GM19463 (cell line): ENCODE measurements at regions not wholly inside any gene's neighbourhood (a gene's known extent, or its start where the extent isn't known, plus 50 kb on each side); places are given as distances from the start of the nearest gene placed in this dataset.

Experiments used
- ATAC-seq: cut with Tn5 transposase; IDR thresholded peaks from one replicate; pipeline ENCODE4 v1.9.1; 2021; ENCODE audit warnings: mild to moderate bottlenecking, moderate library complexity; ENCODE audit not compliant: unreplicated experiment

- ATAC-seq = no peak
Observed at GRCh38 chr10:106214243-106214642, 950.3 kb downstream of the SORCS1 start.

- ATAC-seq = no peak
Observed at GRCh38 chr10:106213493-106213892, 951.0 kb downstream of the SORCS1 start.

GRCh38 chr10:106198275-106198674, 966.2 kb downstream of the SORCS1 start:
- ATAC-seq = no peak

GRCh38 chr10:106189292-106189691, 975.2 kb downstream of the SORCS1 start:
- peak; percentile 74 for ATAC-seq

- ATAC-seq = no peak
Observed at GRCh38 chr10:106185951-106186350, 978.6 kb downstream of the SORCS1 start.

- ATAC-seq = no peak
Observed at GRCh38 chr10:106183041-106183440, 981.5 kb downstream of the SORCS1 start.

GRCh38 chr10:106182542-106182941, 982.0 kb downstream of the SORCS1 start:
- no peak for ATAC-seq

- ATAC-seq = no peak
Observed at GRCh38 chr10:106181501-106181900, 983.0 kb downstream of the SORCS1 start.

- ATAC-seq = no peak
Observed at GRCh38 chr10:106179430-106179829, 985.1 kb downstream of the SORCS1 start.

- ATAC-seq = no peak
Observed at GRCh38 chr10:106175760-106176377, 988.6 kb downstream of the SORCS1 start.

GRCh38 chr10:106173838-106174237, 990.7 kb downstream of the SORCS1 start:
- ATAC-seq = no peak

GRCh38 chr10:106169241-106169640, 995.3 kb downstream of the SORCS1 start:
- no peak for ATAC-seq

- no peak for ATAC-seq
Observed at GRCh38 chr10:106167946-106168345, 996.6 kb downstream of the SORCS1 start.

- no peak for ATAC-seq
Observed at GRCh38 chr10:106158241-106158640, 1006.3 kb downstream of the SORCS1 start.

GRCh38 chr10:106147021-106147420, 1017.5 kb downstream of the SORCS1 start:
- no peak for ATAC-seq

GRCh38 chr10:106139915-106140314, 1024.6 kb downstream of the SORCS1 start:
- no peak for ATAC-seq

GRCh38 chr10:106136175-106136574, 1028.3 kb downstream of the SORCS1 start:
- no peak for ATAC-seq

GRCh38 chr10:106134326-106135000, 1030.0 kb downstream of the SORCS1 start:
- no peak for ATAC-seq

GRCh38 chr10:106133451-106133850, 1031.1 kb downstream of the SORCS1 start:
- no peak for ATAC-seq

GRCh38 chr10:106132956-106133355, 1031.5 kb downstream of the SORCS1 start:
- ATAC-seq = no peak

- ATAC-seq = no peak
Observed at GRCh38 chr10:106114656-106115186, 1049.8 kb downstream of the SORCS1 start.

- ATAC-seq = no peak
Observed at GRCh38 chr10:106111246-106111645, 1053.3 kb downstream of the SORCS1 start.
